NCI-H146 (cell line): ENCODE measurements at regions not wholly inside any gene's neighbourhood (a gene's known extent, or its start where the extent isn't known, plus 50 kb on each side); places are given as distances from the start of the nearest gene placed in this dataset.

Source experiments
- DNase-seq: peaks from one replicate; lab custom pipeline; 2025; lab: John Stamatoyannopoulos, UW

- DNase-seq: no peak
These were observed 251.7 kb downstream of the WNT5A start for GRCh38 chr3:55235416-55235815.

- no peak for DNase-seq
These were observed 260.4 kb downstream of the WNT5A start for GRCh38 chr3:55226696-55227095.

GRCh38 chr3:55218577-55218976 is 268.5 kb downstream of the WNT5A start:
- DNase-seq: no peak

- DNase-seq: peak; percentile 5
These were observed 279.4 kb downstream of the WNT5A start for GRCh38 chr3:55207744-55208143.

GRCh38 chr3:55205990-55206389 is 278.1 kb upstream of the LRTM1 start:
- DNase-seq: peak; percentile 61

- DNase-seq: no peak
These were observed 276.6 kb upstream of the LRTM1 start for GRCh38 chr3:55204417-55204816.

- no peak for DNase-seq
These were observed 275.7 kb upstream of the LRTM1 start for GRCh38 chr3:55203546-55203945.

GRCh38 chr3:55203006-55203405 is 275.1 kb upstream of the LRTM1 start:
- DNase-seq: no peak

- no peak for DNase-seq
These were observed 274.5 kb upstream of the LRTM1 start for GRCh38 chr3:55202326-55202725.

GRCh38 chr3:55201779-55202178 is 273.9 kb upstream of the LRTM1 start:
- no peak for DNase-seq

- no peak for DNase-seq
These were observed 273.0 kb upstream of the LRTM1 start for GRCh38 chr3:55200906-55201305.

- DNase-seq: no peak
These were observed 270.7 kb upstream of the LRTM1 start for GRCh38 chr3:55198554-55198953.

- DNase-seq: no peak
These were observed 269.2 kb upstream of the LRTM1 start for GRCh38 chr3:55197021-55197420.

- DNase-seq: no peak
These were observed 268.6 kb upstream of the LRTM1 start for GRCh38 chr3:55196495-55196894.

GRCh38 chr3:55194376-55194775 is 266.5 kb upstream of the LRTM1 start:
- no peak for DNase-seq

- no peak for DNase-seq
These were observed 264.3 kb upstream of the LRTM1 start for GRCh38 chr3:55191911-55192775.

GRCh38 chr3:55190331-55190730 is 262.5 kb upstream of the LRTM1 start:
- no peak for DNase-seq

GRCh38 chr3:55189359-55189801 is 261.5 kb upstream of the LRTM1 start:
- no peak for DNase-seq

- DNase-seq: no peak
These were observed 257.5 kb upstream of the LRTM1 start for GRCh38 chr3:55185380-55185779.

- DNase-seq: peak; percentile 22
These were observed 255.3 kb upstream of the LRTM1 start for GRCh38 chr3:55183201-55183600.

GRCh38 chr3:55180936-55181535 is 253.2 kb upstream of the LRTM1 start:
- no peak for DNase-seq

- no peak for DNase-seq
These were observed 252.3 kb upstream of the LRTM1 start for GRCh38 chr3:55180161-55180560.

GRCh38 chr3:55178336-55178735 is 250.5 kb upstream of the LRTM1 start:
- no peak for DNase-seq

GRCh38 chr3:55177749-55178148 is 249.9 kb upstream of the LRTM1 start:
- DNase-seq: no peak
